ENCODE measurements at regions not wholly inside any gene's neighbourhood (a gene's known extent, or its start where the extent isn't known, plus 50 kb on each side); places are given as distances from the start of the nearest gene placed in this dataset.
"Not testable (repeated sequence)": the region's sequence is repeated elsewhere in the genome, so short reads cannot be mapped to it uniquely, and the experiment has no call there.

DNA sequence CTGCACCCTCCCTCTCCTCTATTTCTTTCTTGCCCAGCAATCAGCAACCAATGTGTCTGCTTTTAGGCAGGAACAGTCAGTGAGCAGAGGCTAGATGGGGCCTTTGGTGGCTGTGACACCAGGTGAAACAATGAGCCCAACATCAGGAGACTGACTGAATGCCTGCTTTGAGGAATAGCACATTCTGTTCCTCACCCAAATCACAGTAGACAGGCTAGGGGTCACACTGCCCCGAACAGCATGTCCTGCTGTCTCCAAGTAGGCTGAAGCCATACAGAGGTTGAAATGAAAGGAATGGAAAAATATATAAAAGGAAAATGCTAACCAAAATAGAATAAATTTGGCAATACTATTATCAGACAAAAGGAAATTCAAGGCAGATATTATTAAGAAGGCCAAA is 122.5 kb upstream of the GDNF start:
- DNase-seq (ENCODE audit: low spot score), result no peak

- no peak for DNase-seq (ENCODE audit: low spot score)
Measured at GRCh38 chr5:37957218-37957617, 117.4 kb upstream of the GDNF start.

- no peak for DNase-seq (ENCODE audit: low spot score)
Measured at GRCh38 chr5:37955748-37956147, 115.9 kb upstream of the GDNF start.

- no peak for DNase-seq (ENCODE audit: low spot score)
Measured at GRCh38 chr5:37954561-37954960, 114.7 kb upstream of the GDNF start.

GRCh38 chr5:37951946-37952721 is 112.3 kb upstream of the GDNF start:
- no peak for DNase-seq (ENCODE audit: low spot score)

GRCh38 chr5:37950436-37950835 is 110.6 kb upstream of the GDNF start:
- DNase-seq (ENCODE audit: low spot score), result no peak

DNA sequence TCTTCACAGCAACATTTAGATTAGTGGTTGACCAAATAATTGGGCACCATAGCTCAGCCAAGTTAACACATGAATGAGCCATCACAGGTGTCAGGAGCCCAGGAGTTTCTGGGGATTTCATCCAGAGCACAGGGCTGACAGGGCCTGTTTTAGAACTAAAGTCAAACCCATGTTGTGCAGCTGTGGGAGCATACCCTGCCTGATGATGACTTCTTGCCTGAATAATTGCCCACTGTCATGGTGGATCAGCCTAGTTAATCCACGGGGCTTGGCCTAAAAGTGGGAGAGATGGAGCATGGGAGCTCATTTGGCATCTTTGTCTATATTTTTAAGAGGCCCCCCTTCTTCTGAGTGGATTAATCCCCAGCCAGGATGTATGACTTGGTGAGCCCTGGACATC is 105.6 kb upstream of the GDNF start:
- DNase-seq (ENCODE audit: low spot score), result no peak

GRCh38 chr5:37943136-37943535 is 103.3 kb upstream of the GDNF start:
- DNase-seq (ENCODE audit: low spot score), result not testable (repeated sequence)

DNA sequence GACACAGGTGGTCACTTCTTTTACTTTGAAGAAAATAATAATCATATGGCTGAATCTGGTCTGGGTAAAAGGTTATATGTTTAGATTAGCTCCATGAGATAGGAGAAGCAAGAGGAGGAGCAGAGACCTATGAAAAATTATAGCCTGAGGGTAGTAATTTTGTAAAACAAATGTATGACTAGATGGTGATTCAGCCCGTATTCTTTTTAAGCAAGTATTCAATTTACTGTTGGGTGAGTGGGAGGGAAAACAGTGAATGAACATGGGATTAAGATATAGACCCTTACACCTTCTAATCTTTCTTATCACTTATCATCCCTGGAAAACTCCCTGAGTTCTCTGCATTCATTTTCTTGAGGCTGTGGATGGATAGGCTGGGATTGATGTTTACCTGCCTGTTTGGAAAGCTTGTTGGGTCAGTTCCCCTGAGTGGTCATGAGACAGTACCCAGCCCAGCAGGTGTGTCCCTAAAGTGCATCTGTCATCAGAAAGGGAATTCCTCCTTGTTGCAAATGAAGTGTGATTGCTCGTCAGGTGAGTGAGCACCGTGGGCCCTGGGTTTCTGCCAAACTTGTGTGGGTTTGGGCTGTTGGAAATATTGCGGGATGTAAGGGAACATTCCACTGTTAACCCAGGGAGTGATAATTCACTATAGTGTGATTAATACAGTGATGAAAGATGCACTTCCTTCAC is 101.2 kb upstream of the GDNF start:
- no peak for DNase-seq (ENCODE audit: low spot score)

DNA sequence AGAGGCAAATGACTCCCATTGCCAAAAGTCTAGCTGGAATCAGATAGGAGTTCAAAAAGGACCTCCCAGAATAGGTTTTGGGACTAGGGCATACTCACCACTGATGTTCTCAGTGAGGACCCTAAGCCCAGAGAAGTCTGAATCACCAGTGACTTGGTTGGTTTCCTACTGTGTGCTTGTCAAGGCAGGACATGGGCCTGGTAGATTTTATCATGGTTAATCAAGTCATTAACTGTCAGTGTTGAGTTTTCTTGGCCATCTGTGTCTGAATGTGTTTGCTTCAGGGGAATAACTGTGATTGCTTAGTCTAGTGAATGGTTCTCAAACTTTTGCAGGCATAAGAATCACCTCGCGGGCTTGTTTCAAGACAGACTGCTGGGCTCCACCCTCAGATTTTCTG is 99.0 kb upstream of the GDNF start:
- DNase-seq (ENCODE audit: low spot score), result no peak

DNA sequence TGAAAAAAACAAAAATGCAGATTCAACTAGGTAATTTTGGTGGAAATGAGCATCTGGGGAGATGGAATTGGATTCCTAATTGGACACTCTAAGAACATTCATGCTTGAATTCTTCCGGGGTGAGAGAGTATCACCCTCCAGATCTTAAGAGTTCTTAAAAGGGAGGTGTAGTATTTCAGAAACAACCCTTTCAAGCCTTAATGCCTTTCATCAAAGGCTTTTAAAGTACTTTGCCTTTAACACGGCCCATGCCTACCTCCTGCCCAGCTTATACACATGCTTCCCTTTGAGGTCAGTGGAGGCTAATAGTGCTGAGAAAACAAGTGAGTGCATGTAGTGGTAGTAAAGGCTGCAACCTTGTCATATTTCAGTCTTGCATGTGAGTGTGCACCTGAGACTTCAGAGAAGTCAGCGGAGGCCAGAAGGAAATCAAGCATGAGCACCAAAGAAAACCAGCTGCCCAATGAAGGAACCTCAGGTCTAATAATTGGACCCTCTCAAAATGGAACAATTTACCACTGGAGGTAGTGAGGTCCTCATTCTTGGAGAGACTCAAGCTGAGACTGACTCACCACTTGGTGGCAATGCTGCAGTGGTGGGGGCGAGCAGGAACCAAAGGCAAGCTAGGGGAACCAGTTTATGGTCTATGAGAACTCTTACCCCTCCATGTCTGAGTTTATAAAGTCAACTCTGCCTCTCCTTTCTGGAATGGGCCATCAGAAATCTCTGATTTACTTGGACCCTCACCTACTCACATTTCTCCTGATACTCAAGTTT is 98.4 kb upstream of the GDNF start:
- no peak for DNase-seq (ENCODE audit: low spot score)

DNA sequence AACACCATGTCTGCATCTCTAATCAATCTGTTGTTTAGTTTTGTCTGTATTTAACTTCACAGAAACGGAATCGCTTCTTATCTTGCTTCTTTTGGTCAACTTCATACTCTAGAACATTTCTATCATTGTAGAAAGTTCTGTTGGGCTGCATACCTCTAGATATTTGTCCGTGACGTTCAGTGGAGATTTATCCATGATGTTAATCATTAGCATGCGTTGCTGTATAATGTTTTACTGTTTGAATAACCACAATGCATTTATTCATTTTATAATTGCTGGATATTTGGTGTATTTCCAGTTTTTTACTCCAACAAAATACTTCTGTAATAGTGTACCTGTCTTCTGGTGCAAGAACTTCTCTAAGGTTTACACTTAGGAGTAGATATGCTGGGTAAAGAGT is 96.2 kb upstream of the GDNF start:
- no peak for DNase-seq (ENCODE audit: low spot score)

DNA sequence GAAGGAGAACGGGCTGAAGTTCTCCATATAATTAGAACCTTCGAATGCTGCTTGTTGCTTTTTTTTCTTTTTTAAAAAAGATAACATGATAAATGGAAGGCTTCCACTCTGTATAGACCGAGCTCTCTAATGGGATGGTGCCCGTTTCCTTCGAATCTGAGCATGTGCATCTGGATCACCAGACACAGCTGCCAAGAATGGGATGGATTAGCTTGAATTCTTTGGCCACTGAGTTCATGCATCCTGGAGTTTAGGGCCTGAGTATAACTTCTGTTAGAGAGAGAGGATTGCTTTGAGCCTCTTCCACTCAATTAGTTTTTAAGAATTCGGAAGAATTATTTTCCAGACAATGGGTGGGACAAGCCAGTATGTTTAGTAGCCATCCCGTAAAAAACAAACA is 93.7 kb upstream of the GDNF start:
- DNase-seq (ENCODE audit: low spot score), result no peak

DNA sequence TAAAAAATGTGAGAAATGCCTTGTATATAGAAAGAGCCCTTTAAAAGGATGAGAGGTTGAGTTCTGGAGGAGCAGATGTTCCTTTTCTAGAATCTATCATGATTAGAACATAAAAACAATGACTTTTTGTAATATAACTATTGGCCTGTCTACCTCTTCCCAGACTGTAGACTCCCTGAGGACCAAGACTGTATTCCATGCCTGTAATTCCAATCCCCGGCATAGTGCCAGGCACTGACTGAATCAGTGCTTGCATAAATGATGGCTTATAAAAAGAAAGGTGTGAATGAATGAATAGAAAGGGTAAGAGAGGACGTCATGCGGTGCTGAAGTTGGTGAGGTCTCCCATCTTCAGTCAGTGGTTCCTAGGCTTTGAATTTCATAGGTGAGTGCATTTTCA is 92.6 kb upstream of the GDNF start:
- no peak for DNase-seq (ENCODE audit: low spot score)

DNA sequence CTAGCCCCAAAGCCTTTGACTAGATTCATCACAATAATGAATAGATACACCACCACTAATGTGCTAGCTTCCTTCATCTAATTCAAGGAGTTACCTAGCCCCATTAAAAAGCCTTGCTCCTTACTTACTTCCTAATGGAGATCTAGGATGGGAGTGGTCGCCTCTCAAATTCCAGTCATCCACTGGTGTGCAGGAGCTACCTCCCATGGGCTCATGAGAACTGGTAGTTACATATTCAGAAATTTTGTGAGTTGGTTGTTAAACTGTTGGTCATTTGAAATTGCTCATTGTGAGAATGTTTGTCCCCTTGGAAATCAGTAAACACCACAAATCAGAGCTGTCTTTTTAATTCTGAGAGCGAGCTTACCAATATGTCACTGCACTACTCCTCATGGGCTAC is 91.7 kb upstream of the GDNF start:
- DNase-seq (ENCODE audit: low spot score), result no peak

DNA sequence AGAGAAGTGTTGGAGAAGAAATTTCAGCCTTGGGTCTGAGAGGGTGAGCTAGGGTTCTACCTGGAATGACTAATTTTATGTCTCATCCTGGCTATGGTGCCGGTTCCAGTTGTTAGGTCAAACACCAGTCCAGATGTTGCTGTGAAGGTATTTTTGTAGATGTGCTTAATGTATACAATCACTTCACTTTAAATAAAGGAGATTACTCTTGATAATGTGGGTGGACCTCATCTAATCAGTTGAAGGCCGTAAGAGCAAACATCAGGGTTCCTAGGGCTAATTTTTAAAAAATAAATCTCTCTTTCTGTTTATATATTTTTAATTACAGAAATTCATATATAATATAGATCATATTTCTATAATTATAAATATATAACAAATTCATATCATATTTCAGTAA is 90.5 kb upstream of the GDNF start:
- DNase-seq (ENCODE audit: low spot score), result no peak

GRCh38 chr5:37929791-37930190 is 90.0 kb upstream of the GDNF start:
- DNase-seq (ENCODE audit: low spot score), result no peak

GRCh38 chr5:37927753-37928152 is 87.9 kb upstream of the GDNF start:
- not testable (repeated sequence) for DNase-seq (ENCODE audit: low spot score)

- no peak for DNase-seq (ENCODE audit: low spot score)
Measured at GRCh38 chr5:37926732-37927131, 86.9 kb upstream of the GDNF start.

DNA sequence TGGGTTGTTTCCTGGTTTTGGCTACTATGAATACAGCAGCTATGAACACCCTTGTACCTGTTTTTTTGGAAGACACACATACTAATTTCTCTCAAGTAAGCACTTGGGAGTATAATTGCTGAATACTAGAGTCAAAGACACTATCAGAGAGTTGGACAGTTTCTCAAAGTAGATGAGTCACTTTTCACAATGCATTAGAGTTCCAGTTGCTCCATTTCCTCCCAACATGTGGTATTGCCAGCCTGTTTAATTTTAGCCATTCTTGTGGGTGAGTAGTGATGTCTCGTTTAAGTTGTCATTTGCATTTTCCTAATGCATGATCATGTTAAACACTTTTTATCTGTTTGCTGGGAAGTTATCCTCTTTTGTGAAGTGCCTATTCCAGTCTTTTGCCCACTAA is 81.6 kb upstream of the GDNF start:
- no peak for DNase-seq (ENCODE audit: low spot score)

DNA sequence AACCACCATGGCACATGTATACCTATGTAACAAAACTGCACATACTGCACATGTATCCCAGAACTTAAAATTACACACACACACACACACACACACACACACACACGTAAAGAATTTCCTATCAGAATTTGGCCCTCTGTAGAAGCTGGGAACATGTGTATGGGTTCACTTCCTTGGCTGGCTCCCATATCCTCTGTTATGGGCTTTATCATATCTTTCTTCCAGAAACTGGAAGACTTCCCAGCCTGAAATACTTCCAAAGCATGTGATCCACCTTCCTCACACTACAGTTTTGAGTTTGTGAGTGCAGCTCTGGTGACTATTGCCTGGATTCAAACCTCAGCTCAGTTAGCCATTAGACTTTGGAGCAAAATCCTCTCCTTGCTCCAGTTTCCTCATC is 78.6 kb upstream of the GDNF start:
- no peak for DNase-seq (ENCODE audit: low spot score)

DNA sequence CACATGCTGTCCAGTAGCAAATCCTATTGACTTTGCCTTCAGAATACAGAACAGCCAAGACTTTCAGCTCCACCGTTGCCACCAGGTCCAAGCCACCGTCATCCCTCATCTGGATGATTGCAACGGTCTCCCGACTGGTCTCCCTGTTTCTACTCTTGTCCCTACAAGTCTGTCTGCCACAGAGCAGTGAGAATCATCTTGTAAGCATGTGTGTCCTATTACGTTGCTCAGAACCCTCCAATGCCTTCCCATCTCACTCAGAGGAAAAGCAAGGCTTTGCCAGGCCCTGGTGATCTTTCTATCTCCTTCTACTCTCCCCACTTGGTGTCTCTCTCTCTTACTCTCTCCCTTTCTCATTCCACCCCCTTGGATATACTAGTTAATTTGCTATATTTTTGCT is 76.7 kb upstream of the GDNF start:
- no peak for DNase-seq (ENCODE audit: low spot score)

GRCh38 chr5:37915097-37915736 is 75.4 kb upstream of the GDNF start:
- no peak for DNase-seq (ENCODE audit: low spot score)
